HCT116 (cell line): ENCODE measurements at regions not wholly inside any gene's neighbourhood (a gene's known extent, or its start where the extent isn't known, plus 50 kb on each side); places are given as distances from the start of the nearest gene placed in this dataset.

Source experiments
- CEBPB ChIP-seq: IDR thresholded peaks from 2 replicates; pipeline ENCODE4 v1.6.1; 2012; ENCODE audit warnings: low read depth
- CTCF ChIP-seq, 3 experiments: fragments of 200-600 bp in 1 of 3; sonication (generic) in 1 of 3; IDR thresholded peaks in 2 of 3; conservative IDR thresholded peaks in 1 of 3; 2 replicates each; pipeline ENCODE4 v1.5.1; 2012 to 2017; ENCODE audit warnings: low read depth in 2 of 3, low read length in 2 of 3, antibody characterized with exemption in 1 of 3, borderline replicate concordance in 1 of 3, control low read depth in 1 of 3, mild to moderate bottlenecking in 1 of 3, mixed read lengths in 1 of 3, mixed run types in 1 of 3, moderate library complexity in 1 of 3; ENCODE audit not compliant: insufficient read depth in 1 of 3
- EZH2 ChIP-seq: fragments of 200-600 bp; sonication (generic); IDR thresholded peaks from 2 replicates; pipeline ENCODE4 v1.6.1; 2017; ENCODE audit warnings: antibody characterized with exemption, mixed run types
- JUND ChIP-seq: IDR thresholded peaks from 2 replicates; pipeline ENCODE4 v1.6.1; 2012
- MAX ChIP-seq: IDR thresholded peaks from 2 replicates; pipeline ENCODE4 v1.6.1; 2012
- POLR2A ChIP-seq: IDR thresholded peaks from 2 replicates; pipeline ENCODE4 v1.7.0; 2011; ENCODE audit warnings: borderline replicate concordance; ENCODE audit not compliant: insufficient read depth, insufficient read length; ENCODE audit errors: extremely low read depth
- POLR2AphosphoS5 ChIP-seq: IDR thresholded peaks from 2 replicates; pipeline ENCODE4 v1.6.1; 2011; ENCODE audit warnings: mild to moderate bottlenecking, low read depth, low read length, moderate library complexity
- RAD21 ChIP-seq: IDR thresholded peaks from 2 replicates; pipeline ENCODE4 v1.6.1; 2012; ENCODE audit warnings: low read depth, mild to moderate bottlenecking
- SP1 ChIP-seq: IDR thresholded peaks from 2 replicates; pipeline ENCODE4 v1.6.1; 2012; ENCODE audit warnings: low read depth
- TCF7L2 ChIP-seq: IDR thresholded peaks from 2 replicates; pipeline ENCODE4 v1.7.0; 2011; ENCODE audit warnings: borderline replicate concordance, inconsistent platforms; ENCODE audit not compliant: insufficient read depth, insufficient read length; ENCODE audit errors: extremely low read depth
- ZNF274 ChIP-seq: fragments of 200-500 bp; sonication (Bioruptor generic); IDR thresholded peaks from 2 replicates; pipeline ENCODE4 v1.6.1; 2014; ENCODE audit warnings: mild to moderate bottlenecking, low read depth, low read length, inconsistent platforms

DNA sequence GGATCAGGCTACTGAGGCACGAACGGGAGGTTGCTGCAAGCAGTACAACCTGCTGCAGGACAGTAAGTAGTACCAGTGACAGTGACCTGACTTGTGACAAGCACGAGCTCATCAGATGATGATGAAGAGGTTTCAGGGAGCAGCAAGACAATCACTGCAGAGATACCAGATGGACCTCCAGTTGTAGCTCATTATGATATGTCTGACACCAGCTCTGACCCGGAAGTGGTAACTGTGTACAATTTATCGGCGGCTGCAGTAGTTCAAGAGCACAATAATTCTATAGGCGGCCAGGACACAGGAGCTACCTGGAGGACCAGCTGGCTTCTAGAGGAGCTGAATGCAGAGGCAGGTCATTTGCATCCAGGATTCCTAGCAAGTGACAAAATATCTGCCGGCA lies 64.0 kb upstream of the GULP1 start:
- TF ChIP-seq SP1 (no peak), EZH2 (no peak), POLR2AphosphoS5 (no peak), CTCF (IDR thresholded peaks at IDR 0.05 in 2 of 3, conservative IDR thresholded peaks at IDR 0.05 in 1 of 3; ENCODE audit: borderline replicate concordance in 1 of 3, insufficient read depth in 1 of 3, low read depth in 2 of 3, low read length in 2 of 3) (no peak), ZNF274 (no peak), TCF7L2 (no peak), MAX (no peak), CEBPB (no peak), POLR2A (no peak), JUND (no peak), RAD21 (no peak)
